Ishikawa (cell line): ENCODE measurements at regions not wholly inside any gene's neighbourhood (a gene's known extent, or its start where the extent isn't known, plus 50 kb on each side); places are given as distances from the start of the nearest gene placed in this dataset.

Experiments
- CREB1 ChIP-seq: IDR thresholded peaks from 2 replicates; pipeline ENCODE4 v1.6.1; 2012; ENCODE audit warnings: low read depth
- FOXM1 ChIP-seq: IDR thresholded peaks from 2 replicates; pipeline ENCODE4 v1.6.1; 2012; ENCODE audit warnings: low read depth, borderline replicate concordance
- TF ChIP-seq, protein P1 (sequence below): IDR thresholded peaks from 2 replicates; pipeline ENCODE4 v1.6.1; 2012; ENCODE audit warnings: low read depth, mild to moderate bottlenecking

DNA sequence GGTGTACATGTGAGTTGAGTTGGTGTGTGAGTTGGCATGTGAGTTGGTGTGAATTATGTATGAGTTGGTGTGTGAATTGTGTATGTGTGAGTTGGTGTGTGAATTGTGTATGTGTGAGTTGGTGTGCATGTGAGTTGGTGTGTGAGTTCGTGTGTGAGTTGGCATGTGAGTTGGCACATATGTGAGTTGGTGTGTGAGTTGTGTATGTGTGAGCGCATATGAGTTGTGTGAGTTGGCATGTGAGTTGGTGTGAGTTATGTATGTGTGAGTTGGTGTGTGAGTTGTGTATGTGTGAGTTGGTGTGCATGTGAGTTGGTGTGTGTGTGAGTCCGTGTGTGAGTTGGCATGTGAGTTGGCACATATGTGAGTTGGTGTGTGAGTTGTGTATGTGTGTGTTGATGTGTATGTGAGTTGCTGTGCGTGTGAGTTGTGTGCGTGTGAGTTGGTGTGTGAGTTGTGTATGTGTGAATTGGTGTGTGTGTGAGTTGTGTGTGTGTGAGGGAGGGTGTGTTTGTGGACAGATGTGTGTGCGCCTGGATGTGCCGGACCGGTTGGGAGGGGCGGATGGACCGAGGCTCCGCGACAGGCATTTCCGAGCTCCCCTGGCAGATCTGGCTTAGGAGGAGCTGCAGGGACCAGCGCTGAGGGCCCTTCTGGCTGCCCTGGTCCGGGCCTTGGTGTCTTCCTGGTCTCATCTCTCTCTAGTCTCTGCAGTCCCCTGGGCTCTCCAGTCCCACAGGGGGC lies 162.5 kb upstream of the IER5L start:
- TF ChIP-seq, protein P1, sequence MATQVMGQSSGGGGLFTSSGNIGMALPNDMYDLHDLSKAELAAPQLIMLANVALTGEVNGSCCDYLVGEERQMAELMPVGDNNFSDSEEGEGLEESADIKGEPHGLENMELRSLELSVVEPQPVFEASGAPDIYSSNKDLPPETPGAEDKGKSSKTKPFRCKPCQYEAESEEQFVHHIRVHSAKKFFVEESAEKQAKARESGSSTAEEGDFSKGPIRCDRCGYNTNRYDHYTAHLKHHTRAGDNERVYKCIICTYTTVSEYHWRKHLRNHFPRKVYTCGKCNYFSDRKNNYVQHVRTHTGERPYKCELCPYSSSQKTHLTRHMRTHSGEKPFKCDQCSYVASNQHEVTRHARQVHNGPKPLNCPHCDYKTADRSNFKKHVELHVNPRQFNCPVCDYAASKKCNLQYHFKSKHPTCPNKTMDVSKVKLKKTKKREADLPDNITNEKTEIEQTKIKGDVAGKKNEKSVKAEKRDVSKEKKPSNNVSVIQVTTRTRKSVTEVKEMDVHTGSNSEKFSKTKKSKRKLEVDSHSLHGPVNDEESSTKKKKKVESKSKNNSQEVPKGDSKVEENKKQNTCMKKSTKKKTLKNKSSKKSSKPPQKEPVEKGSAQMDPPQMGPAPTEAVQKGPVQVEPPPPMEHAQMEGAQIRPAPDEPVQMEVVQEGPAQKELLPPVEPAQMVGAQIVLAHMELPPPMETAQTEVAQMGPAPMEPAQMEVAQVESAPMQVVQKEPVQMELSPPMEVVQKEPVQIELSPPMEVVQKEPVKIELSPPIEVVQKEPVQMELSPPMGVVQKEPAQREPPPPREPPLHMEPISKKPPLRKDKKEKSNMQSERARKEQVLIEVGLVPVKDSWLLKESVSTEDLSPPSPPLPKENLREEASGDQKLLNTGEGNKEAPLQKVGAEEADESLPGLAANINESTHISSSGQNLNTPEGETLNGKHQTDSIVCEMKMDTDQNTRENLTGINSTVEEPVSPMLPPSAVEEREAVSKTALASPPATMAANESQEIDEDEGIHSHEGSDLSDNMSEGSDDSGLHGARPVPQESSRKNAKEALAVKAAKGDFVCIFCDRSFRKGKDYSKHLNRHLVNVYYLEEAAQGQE: no peak
- TF ChIP-seq CREB1 (no peak), FOXM1 (no peak)
